ENCODE measurements at regions not wholly inside any gene's neighbourhood (a gene's known extent, or its start where the extent isn't known, plus 50 kb on each side); places are given as distances from the start of the nearest gene placed in this dataset.
"Not testable (repeated sequence)": the region's sequence is repeated elsewhere in the genome, so short reads cannot be mapped to it uniquely, and the experiment has no call there.

DNA sequence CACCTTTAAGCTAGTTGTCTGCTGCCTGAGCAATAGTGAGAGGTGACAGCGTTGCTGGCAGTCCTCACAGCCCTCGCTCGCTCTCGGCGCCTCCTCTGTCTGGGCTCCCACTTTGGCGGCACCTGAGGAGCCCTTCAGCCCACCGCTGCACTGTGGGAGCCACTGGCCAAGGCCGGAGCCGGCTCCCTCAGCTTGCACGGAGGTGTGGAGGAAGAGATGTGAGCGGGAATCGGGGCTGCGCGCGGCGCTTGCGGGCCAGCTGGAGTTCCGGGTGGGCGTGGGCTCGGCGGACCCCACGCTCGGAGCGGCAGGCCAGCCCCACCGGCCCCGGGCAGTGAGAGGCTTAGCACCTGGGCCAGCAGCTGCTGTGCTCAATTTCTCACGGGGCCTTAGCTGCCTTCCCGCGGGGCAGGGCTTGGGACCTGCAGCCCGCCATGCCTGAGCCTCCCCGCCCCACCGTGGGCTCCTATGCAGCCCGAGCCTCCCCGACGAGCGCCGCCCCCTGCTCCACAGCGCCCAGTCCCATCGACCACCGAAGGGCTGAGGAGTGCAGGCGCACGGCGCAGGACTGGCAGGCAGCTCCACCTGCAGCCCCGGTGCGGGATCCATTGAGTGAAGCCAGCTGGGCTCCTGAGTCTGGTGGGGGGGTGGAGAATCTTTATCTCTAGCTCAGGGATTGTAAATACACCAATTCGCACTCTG lies 1424.5 kb downstream of the EFNA5 start:
- DNase-seq = not testable (repeated sequence)

DNA sequence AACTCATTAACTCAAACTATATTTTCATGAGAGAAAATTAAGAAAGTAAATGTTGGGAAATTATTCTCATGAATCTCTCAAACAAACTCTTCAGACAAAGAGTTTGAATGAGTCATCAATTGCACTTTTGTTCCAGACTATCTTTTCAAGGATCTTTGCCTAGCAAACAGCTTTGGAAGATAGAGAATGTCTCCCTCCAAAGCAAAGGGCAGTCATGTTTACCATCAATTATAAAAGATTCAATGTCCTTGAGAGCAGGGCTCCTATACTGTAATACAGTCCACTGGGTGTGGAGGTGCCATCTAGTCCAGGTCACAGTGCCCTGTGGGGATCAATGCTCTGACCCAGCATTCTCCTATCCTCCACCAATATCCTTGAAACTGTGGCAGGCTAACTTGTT lies 1429.3 kb downstream of the EFNA5 start:
- DNase-seq = no peak

DNA sequence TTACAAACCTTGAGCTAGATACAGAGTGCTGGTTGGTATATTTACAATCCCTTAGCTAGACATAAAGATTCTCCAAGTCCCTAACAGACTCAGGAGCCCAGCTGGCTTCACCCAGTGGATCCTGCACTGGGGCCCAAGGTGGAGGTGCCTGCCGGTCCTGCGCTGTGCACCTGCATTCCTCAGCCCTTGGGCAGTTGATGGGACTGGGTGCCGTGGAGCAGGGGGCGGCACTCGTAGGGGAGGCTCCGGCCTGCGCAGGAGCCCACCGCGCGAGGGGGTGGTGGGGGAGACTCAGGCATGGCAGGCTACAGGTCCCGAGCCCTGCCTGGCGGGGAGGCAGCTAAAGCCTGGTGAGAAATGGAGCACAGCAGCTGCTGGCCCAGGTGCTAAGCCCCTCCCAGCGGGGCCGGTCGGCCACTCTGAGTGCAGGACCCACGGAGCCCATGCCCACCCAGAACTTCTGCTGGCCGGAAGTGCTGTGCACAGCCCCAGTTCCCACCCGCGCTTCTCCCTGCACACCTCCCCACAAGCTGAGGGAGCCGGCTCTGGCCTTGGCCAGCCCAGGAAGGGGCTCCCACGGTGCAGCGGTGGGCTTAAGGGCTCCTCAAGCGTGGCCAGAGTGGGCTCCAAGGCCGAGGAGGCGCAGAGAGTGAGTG lies 1464.7 kb downstream of the EFNA5 start:
- DNase-seq = no peak

DNA sequence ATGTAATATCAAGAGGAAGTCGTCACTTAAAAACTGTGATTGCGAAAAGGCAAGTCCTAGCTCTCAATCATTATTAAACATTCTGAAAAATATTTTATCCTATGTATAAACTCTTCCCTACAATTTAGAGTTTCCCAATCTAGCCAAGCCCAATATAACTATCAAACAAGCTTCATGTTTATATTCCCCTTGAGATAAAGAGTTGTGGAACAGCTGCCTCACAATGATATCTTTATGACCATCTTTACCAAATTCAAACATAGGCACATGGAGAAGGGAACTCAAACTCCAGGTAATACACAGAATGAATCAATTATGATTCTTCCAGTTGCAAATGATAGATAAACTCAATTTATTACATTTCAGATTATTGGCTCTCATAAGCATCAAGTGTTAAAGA lies 1468.7 kb downstream of the EFNA5 start:
- DNase-seq = no peak

- no peak for DNase-seq
Measured at GRCh38 chr5:106200971-106201370, 1469.8 kb downstream of the EFNA5 start.

DNA sequence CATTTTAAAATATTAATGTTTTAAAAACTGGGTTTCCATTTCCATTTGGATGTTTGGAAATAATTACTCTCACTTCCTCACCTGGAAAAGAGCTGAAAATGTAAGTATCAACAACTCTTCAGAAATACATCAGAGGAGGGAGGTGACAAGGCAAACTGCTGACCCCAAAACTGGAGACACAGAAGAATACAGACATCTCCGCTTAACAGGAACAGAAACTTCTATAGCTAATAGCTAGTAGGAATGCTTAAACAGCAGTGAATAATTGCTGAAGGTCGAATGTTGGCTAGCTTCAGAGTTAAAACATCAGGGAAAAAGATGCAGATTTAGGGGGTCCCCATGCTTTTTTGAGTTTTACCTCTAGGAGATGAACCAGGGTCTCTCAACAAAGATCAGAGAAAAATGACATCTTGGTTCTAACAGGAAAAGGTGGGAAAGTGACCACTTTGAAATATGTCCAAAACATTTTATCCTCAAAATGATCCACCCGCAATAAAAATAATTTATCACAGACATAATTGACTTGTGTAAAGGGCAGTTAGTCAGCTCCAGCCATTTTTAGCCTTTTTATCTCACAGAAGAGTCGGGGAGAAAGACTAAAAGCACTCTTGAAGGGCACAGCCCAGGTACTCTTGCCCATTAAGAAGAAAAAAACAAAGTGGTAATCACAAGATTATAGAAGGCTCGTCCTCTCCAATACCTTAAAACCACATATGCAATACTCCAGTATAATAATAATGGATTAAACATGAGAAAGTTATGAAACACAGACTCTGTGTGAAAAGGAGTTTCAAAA lies 1474.9 kb downstream of the EFNA5 start:
- DNase-seq = no peak

DNA sequence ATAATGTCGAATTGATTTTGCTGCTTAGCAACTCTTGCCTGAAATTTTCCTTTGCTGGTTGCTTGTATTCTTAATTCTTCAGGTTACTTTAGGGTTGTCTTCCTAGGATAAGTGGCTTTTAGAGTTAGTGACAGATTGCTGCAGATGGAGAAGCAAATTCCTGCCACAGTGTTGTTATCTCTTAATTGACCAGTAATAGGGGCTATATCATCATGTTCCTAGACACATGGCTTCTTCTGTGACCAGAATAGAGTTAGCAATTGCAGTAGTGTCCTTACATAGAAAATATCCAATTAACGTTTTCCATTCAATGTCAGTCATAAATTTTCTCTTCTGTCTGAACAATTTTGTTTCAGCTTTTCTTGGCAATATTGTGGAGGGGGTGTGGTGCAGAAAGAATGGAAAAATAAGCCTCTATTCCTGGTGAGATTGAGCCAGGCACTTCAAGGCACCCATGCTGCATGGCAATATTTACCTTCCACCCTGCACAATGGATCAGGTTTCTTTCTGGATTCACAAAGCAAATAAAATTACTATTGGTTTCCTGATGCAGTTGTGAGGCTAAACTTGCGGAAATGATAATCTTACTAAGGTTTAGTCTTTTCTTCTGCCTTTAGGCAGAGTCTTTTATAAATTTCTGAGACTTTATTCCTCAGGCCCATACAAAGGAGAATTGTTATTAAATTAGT lies 1481.5 kb downstream of the EFNA5 start:
- no peak for DNase-seq

DNA sequence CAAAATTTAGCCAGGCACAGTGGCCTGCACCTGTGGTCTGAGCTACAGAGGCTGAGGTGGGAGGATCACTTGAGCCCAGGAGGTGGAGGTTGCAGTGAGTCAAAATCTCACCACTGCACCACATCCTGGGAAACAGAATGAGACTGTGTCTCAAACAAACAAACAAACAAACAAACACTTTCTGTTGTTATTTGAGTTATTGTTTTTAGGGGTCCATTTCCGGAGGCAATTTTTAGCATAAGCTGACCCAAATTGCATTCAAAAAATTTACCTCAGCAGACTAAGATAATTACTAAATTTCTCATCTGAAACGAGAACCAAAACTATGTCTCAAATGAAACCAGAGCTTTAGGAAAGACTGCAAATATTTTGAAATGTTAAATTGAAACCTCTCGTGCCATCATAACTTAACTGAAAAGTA lies 1485.1 kb downstream of the EFNA5 start:
- no peak for DNase-seq

DNA sequence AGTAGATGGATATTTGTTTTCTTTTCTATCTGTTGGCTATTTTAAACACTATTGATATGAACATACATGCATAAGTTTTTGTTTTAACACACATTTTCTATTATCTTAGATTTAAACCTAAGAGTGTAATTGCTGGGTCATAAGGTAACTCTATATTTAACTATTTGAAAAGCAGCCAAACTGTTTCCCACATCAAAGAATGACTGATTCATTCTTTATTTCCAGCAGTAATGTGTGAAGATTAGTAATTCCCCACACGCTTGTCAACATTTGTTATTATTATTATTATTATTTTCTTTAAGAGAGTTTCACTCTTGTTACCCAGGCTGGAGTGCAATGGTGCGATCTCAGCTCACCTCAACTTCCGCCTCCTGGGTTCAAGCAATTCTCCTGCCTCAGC lies 1495.8 kb downstream of the EFNA5 start:
- no peak for DNase-seq

DNA sequence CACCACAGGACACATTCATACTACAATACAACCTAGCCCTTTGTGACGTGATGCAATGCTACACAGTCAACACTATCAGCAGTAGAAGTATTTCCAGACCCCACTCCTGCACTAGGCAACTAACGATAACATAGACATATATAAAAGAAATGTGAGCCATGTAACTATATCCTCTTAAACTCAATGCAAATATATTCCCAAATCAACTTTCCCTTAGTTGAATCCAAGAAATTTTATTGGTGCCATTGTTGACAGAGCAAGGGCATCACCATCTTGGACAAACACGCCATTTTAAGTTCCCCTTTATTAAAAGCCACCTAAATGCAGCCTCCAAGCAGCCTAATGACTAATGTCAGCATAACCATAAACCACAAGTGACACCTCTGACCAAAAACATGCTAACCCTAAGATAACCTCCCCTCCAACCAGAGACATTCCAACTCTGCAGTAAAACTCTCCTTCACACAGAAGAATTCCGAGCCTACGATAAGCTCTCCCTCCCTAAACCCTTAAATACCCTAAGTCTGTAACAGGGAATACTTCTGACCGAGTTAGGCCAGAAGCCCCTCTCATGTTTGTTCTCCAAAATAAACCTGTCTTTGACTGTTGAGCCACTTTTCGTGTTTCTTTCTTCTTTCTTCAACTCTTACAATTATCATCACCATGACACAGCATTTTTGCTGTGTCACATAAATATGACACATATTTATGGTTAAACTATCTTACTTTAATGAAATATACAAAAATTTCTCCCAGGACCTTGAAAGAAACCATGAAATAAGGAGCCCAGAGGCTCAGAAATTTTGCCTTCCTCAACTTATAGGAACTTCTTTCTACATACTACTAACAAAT lies 1497.8 kb downstream of the EFNA5 start:
- no peak for DNase-seq

DNA sequence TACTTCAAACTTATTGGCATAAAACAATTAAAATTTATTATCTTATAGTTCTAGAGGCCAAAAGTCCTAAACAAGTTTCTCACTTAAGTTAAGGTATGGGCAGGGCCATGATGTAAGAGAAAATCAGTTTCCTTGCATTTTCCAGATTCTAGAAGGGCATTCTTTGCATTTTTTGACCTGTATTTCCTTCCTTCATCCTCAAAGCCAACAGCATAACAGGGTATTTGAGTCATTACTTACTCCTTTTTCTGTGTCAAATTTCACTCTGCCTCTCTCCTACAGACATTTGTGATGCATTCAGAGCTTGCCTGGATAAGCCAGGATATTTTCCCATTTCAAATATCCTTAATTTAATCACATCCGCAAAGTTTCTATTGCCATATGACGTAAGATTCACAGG lies 1499.0 kb downstream of the EFNA5 start:
- peak in 1 of 3 donors; percentile 4 for DNase-seq

DNA sequence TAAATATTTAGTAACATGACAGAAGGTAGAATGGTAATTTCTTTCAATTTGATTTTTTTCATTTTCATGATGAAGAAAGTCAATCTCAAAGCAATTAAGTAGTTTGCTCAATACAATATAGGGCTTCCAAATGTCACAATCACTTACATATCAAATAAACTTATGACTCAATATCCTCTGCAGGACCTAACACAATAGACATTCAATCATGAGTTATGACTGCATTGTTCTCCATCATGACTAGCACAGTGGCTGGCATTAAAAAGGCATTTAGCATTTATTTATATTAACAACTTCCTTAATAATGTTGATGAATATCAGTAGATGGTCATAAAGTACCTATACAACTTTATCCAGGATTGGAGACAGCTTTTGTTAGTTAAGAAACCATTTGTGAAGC lies 1499.6 kb downstream of the EFNA5 start:
- DNase-seq = no peak

GRCh38 chr5:106167766-106168165 lies 1503.0 kb downstream of the EFNA5 start:
- peak in 2 of 3 donors; percentile 17 to 38 for DNase-seq

DNA sequence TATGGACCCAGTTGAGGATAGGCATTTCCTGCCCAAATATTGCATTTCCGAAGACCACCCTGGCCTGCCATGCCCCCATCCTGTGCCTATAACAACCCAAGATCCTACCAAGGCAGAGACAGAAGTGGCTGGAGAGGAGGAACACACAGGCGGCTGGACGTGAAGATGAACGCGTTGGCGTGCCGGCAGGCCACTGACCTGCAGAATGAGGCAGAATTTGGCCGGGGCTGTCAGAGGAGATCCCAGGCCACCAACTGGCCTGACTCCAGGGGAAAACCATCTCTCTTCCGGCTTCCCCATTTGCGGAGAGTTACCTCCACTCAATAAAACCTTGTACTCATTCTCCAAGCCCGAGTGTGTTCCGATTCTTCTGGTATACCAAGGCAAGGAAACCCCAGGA lies 1507.5 kb downstream of the EFNA5 start:
- DNase-seq = no peak

- no peak for DNase-seq
Measured at GRCh38 chr5:106159616-106160015, 1511.1 kb downstream of the EFNA5 start.

- DNase-seq = no peak
Measured at GRCh38 chr5:106154280-106154716, 1516.4 kb downstream of the EFNA5 start.

- DNase-seq = no peak
Measured at GRCh38 chr5:106152569-106152968, 1518.2 kb downstream of the EFNA5 start.

GRCh38 chr5:106142116-106142515 lies 1528.6 kb downstream of the EFNA5 start:
- DNase-seq = no peak

DNA sequence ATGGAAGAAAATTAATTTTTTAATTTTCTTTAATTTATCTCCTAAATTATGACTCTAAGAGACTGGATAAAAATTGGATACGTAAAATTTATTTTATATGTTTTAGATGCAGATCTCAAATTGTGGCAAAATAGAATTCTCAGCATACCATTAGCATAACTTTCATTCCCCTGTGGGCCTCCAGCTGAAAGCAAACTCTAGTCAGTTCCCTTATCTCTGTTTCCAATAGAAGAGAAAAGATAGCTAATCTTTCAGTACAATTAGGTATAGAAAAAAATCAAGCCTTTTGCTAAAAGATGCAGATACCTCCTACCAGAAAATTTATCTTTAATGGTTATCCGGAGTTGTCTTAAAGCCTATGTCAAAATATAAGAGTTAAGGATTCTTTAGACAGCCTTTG lies 1530.6 kb downstream of the EFNA5 start:
- DNase-seq = no peak

DNA sequence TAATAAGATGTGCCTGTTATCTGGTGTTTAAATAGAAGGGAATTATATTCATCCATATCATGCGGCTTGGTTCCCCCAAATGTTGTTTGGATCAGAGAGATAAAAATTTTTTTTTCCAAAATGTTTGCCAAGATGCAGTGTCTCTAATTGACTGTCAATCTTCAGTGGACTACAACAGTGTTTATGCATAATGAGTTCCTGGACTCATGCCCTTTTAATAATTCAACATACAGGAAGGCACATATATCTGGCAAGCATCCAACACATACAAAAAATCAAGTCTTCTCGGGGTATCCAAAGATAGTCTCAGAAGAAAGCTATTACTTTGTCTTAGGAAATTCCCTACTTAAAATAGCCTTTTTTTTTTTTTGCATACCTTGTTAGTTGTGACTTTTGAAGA lies 1534.7 kb downstream of the EFNA5 start:
- DNase-seq = no peak

GRCh38 chr5:106135473-106135872 lies 1535.3 kb downstream of the EFNA5 start:
- DNase-seq = no peak
